ENCODE measurements at regions not wholly inside any gene's neighbourhood (a gene's known extent, or its start where the extent isn't known, plus 50 kb on each side); places are given as distances from the start of the nearest gene placed in this dataset.

GRCh38 chr3:174439331-174440252 lies 419.5 kb upstream of the NAALADL2 start:
- TF ChIP-seq CTCF (IDR thresholded peaks at IDR 0.05) (no peak), POLR2A (IDR thresholded peaks at IDR 0.05) (peak in 1 of 3 donors; percentile 18)
- Histone ChIP-seq H3K27ac (peak overlapping the region in 3 of 4 donors; percentile 99), H3K9me3 (no peaks in the 10 kb centered on the region), H3K4me1 (peaks cover 30% of the 10 kb centered on the region), H3K36me3 (replicated peaks in 1 of 2; ENCODE audit: insufficient read depth in 1 of 2, low read depth in 2 of 2) (no peaks in the 10 kb centered on the region), H3K4me3 (peak overlapping the region; percentile 59 to 61), H3K27me3 (no peaks in the 10 kb centered on the region)
- WGBS, 2 donors, result 46 to 50% methylated on average over 12 of the region's 12 CpGs
- DNase-seq, result peak in 3 of 4 donors; percentile 12 to 50 (median 13)
- ATAC-seq, result no peak
- intact Hi-C loops (cut with DNase I), result no loop called here

GRCh38 chr3:174440253-174440701 lies 418.9 kb upstream of the NAALADL2 start:
- TF ChIP-seq POLR2A (IDR thresholded peaks at IDR 0.05) (no peak), CTCF (IDR thresholded peaks at IDR 0.05) (no peak)
- peak in 3 of 4 donors; percentile 18 to 30 (median 26) for DNase-seq
- peaks cover 30% of the 10 kb centered on the region for H3K4me1 ChIP-seq
- H3K9me3 ChIP-seq, result no peaks in the 10 kb centered on the region
- peak overlapping the region in 3 of 4 donors; percentile 99 for H3K27ac ChIP-seq
- H3K4me3 ChIP-seq, result peak overlapping the region; percentile 59 to 61
- H3K36me3 ChIP-seq (replicated peaks in 1 of 2; ENCODE audit: insufficient read depth in 1 of 2, low read depth in 2 of 2), result no peaks in the 10 kb centered on the region
- H3K27me3 ChIP-seq, result no peaks in the 10 kb centered on the region
- no peak for ATAC-seq
- WGBS, 2 donors, result 1 to 2% methylated on average over 8 of the region's 8 CpGs
- intact Hi-C loops (cut with DNase I), result no loop called here

- peak overlapping the region; percentile 91 to 99 (median 99) for H3K27ac ChIP-seq
- peak; percentile 85 to 92 (median 89) for DNase-seq
- peaks cover 28% of the 10 kb centered on the region for H3K4me1 ChIP-seq
- intact Hi-C loops (cut with DNase I), result no loop called here
- H3K4me3 ChIP-seq, result peak overlapping the region; percentile 59 to 61
- H3K27me3 ChIP-seq, result no peaks in the 10 kb centered on the region
- WGBS, 2 donors, result 0 to 1% methylated on average over 37 to 107 of the region's 107 CpGs
- peak in 2 of 7 experiments; percentile 12 to 15 for TF ChIP-seq CTCF (IDR thresholded peaks at IDR 0.05)
- TF ChIP-seq POLR2A (IDR thresholded peaks at IDR 0.05), result peak; percentile 71 to 81 (median 80)
- peak; percentile 87 for ATAC-seq
- H3K9me3 ChIP-seq, result no peaks in the 10 kb centered on the region
- H3K36me3 ChIP-seq (replicated peaks in 1 of 2; ENCODE audit: insufficient read depth in 1 of 2, low read depth in 2 of 2), result no peaks in the 10 kb centered on the region
Measured at GRCh38 chr3:174440741-174441587, 418.2 kb upstream of the NAALADL2 start.

- H3K4me3 ChIP-seq, result peak overlapping the region; percentile 59 to 61
- WGBS, 2 donors, result 3 to 5% methylated on average over 11 of the region's 11 CpGs
- no peak for ATAC-seq
- DNase-seq, result no peak
- TF ChIP-seq POLR2A (IDR thresholded peaks at IDR 0.05) (no peak), CTCF (IDR thresholded peaks at IDR 0.05) (peak in 1 of 7 experiments; percentile 14)
- intact Hi-C loops (cut with DNase I), result no loop called here
- no peaks in the 10 kb centered on the region for H3K36me3 ChIP-seq (replicated peaks in 1 of 2; ENCODE audit: insufficient read depth in 1 of 2, low read depth in 2 of 2)
- no peaks in the 10 kb centered on the region for H3K27me3 ChIP-seq
- H3K27ac ChIP-seq, result peak overlapping the region; percentile 91 to 99 (median 99)
- no peaks in the 10 kb centered on the region for H3K9me3 ChIP-seq
- peaks cover 20% of the 10 kb centered on the region for H3K4me1 ChIP-seq
Measured at GRCh38 chr3:174441588-174442301, 417.4 kb upstream of the NAALADL2 start.

Measured in body of pancreas (tissue), 4 donors.